ENCODE measurements at regions not wholly inside any gene's neighbourhood (a gene's known extent, or its start where the extent isn't known, plus 50 kb on each side); places are given as distances from the start of the nearest gene placed in this dataset.
"Not testable (repeated sequence)": the region's sequence is repeated elsewhere in the genome, so short reads cannot be mapped to it uniquely, and the experiment has no call there.

DNA sequence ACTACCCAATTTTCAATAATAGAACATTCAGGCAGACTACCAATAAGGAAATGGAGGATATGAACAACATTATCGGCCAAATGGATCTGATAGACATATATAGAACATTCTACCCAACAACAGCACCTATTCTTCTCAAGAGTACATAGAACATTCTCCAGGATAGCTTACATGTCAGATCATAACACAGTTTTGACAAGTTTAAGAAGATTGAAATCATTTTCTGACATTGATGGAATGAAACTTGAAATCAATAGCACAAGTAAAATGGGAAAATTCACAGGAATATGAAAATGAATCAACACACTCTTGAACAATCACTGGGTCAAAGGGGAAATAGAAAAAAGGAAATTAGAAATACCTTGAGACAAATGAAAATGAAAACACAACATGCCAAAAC lies 94.6 kb upstream of the MEGF10 start:
- Mint-ChIP-seq H3K9me3 (peaks cover 5% of the 10 kb centered on the region), H3K27ac (no peak overlapping the region), H3K36me3 (peaks cover 12% of the 10 kb centered on the region), H3K4me3 (no peak overlapping the region), H3K27me3 (peaks cover 28 to 50% of the 10 kb centered on the region in 2 donors), H3K4me1 (ENCODE audit: low read depth in 2 of 2) (no peaks in the 10 kb centered on the region)
- ATAC-seq (no peak), DNase-seq (ENCODE audit: low spot score) (no peak)

- not testable (repeated sequence) for DNase-seq (ENCODE audit: low spot score); H3K27ac Mint-ChIP-seq; ATAC-seq; H3K9me3 Mint-ChIP-seq; H3K4me3 Mint-ChIP-seq; H3K4me1 Mint-ChIP-seq (ENCODE audit: low read depth in 2 of 2)
- H3K36me3 Mint-ChIP-seq: peaks cover 12% of the 10 kb centered on the region
- H3K27me3 Mint-ChIP-seq: peaks cover 27 to 45% of the 10 kb centered on the region in 2 donors
Observed at GRCh38 chr5:127197402-127198167, 93.0 kb upstream of the MEGF10 start.

GRCh38 chr5:127202738-127203137 lies 87.9 kb upstream of the MEGF10 start:
- Mint-ChIP-seq H3K36me3 (peaks cover 12% of the 10 kb centered on the region), H3K27me3 (peaks cover 24 to 32% of the 10 kb centered on the region in 2 donors)
- H3K27ac Mint-ChIP-seq; ATAC-seq; DNase-seq (ENCODE audit: low spot score); H3K4me3 Mint-ChIP-seq; H3K9me3 Mint-ChIP-seq; H3K4me1 Mint-ChIP-seq (ENCODE audit: low read depth in 2 of 2): not testable (repeated sequence)

DNA sequence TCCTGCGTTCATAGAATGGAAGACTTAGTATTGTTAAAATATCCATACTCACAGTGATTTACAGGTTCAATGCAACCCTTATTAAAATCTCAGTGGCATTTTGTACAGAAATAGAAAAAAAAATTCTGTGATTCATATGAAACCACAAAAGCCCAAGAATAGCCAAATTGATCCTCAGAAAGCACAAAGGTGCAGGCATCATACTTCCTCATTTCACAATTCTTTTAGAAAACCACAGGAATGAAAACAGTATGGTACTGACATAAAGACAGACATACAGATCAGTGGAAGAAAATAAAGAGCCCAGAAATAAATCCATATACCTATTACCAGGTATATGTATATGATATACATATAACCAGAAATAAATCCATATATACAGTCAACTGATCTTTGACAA lies 86.8 kb upstream of the MEGF10 start:
- peaks cover 5% of the 10 kb centered on the region for H3K9me3 Mint-ChIP-seq
- H3K4me1 Mint-ChIP-seq (ENCODE audit: low read depth in 2 of 2): no peaks in the 10 kb centered on the region
- ATAC-seq (no peak), DNase-seq (ENCODE audit: low spot score) (no peak)
- H3K27me3 Mint-ChIP-seq: peaks cover 24 to 34% of the 10 kb centered on the region in 2 donors
- no peak overlapping the region for H3K27ac Mint-ChIP-seq
- no peak overlapping the region for H3K4me3 Mint-ChIP-seq
- peaks cover 8% of the 10 kb centered on the region for H3K36me3 Mint-ChIP-seq

DNA sequence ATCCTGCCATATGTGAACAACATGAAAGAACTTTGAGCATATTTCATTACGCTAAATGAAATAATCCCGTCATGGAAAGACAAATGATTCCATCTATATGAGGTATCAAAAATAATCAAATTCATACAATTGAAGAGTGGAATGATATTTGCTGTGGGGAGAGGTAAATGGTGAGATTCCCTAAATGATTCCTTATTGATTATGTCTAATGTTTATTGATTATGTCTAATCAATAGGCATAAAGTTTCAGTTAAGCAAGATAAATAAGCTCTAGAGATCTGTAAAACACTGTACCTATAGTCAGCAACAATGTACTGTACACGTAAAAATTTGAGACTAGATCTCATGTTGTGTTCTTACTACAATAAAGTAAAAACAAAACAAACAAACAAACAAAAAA lies 85.4 kb upstream of the MEGF10 start:
- no peaks in the 10 kb centered on the region for H3K9me3 Mint-ChIP-seq
- DNase-seq (ENCODE audit: low spot score) (no peak), ATAC-seq (no peak)
- H3K36me3 Mint-ChIP-seq: peaks cover under 1% of the 10 kb centered on the region
- no peak overlapping the region for H3K4me3 Mint-ChIP-seq
- H3K4me1 Mint-ChIP-seq (ENCODE audit: low read depth in 2 of 2): no peaks in the 10 kb centered on the region
- H3K27me3 Mint-ChIP-seq: peaks cover 17 to 29% of the 10 kb centered on the region in 2 donors
- no peak overlapping the region for H3K27ac Mint-ChIP-seq

DNA sequence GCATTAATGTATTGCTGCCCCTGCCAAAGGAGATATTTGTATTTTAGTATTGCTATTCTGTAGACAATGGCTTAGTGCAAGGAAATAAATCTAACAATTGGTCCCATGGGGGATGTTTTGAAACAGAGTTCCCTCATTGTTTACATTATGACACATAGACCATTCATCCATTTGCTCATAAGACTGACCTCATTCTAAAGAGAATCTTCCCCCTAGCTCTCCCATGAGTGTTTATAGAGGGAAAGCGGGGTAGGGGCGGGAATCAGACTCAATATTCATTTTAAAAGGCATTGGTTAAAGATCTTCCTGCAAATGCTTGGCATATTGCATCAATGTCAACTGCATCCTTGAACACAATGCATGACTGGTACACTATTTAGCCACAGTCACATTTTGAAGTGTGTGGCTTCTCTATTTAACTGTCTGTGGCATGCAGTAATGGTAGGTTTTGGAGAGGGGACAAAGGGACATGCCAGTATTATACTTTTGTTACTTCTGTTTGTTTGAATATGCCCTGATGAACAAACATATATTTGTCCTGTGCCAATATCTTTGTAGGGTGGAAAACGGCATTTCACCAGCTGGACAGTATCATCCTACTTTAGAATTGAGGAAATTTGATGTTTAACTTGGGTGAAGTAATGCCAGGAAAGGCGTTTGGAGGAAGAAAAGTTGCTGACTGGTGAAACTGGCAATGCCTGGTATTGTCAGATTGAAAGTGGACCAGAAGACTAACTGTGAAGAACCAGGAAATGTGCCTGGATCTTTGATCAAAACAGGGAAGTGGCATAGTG lies 84.1 kb upstream of the MEGF10 start:
- DNase-seq (ENCODE audit: low spot score): no peak
- H3K27ac Mint-ChIP-seq: no peak overlapping the region
- H3K36me3 Mint-ChIP-seq: no peaks in the 10 kb centered on the region
- peaks cover 12 to 26% of the 10 kb centered on the region in 2 donors for H3K27me3 Mint-ChIP-seq
- H3K9me3 Mint-ChIP-seq: no peaks in the 10 kb centered on the region
- ATAC-seq: no peak
- H3K4me1 Mint-ChIP-seq (ENCODE audit: low read depth in 2 of 2): no peaks in the 10 kb centered on the region
- H3K4me3 Mint-ChIP-seq: no peak overlapping the region

DNA sequence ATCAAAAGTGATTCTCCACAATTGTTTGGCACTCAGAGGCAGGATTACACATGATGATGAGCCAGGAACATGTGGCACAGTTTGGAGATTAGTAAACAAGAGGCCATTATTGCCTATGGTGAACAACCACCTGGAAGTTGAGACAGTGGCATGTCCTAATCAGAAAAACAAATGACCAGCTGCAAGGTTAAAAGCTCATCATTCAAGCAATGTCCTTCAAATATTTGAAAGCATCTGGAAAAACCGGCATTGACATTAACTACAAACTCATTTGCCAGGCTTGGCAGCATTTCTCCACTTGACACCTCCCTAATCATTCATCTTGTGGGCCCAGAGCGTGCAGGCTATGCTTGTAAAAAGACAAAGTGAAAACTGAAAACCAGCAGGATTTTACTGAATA lies 80.6 kb upstream of the MEGF10 start:
- H3K4me1 Mint-ChIP-seq (ENCODE audit: low read depth in 2 of 2): no peaks in the 10 kb centered on the region
- no peak overlapping the region for H3K4me3 Mint-ChIP-seq
- H3K36me3 Mint-ChIP-seq: no peaks in the 10 kb centered on the region
- no peaks in the 10 kb centered on the region for H3K9me3 Mint-ChIP-seq
- no peak overlapping the region for H3K27ac Mint-ChIP-seq
- ATAC-seq (no peak), DNase-seq (ENCODE audit: low spot score) (no peak)
- H3K27me3 Mint-ChIP-seq: peaks cover 15 to 26% of the 10 kb centered on the region in 2 donors

- Mint-ChIP-seq H3K4me3 (no peak overlapping the region), H3K27ac (no peak overlapping the region), H3K27me3 (peaks cover 16 to 21% of the 10 kb centered on the region in 2 donors), H3K9me3 (no peaks in the 10 kb centered on the region), H3K4me1 (ENCODE audit: low read depth in 2 of 2) (no peaks in the 10 kb centered on the region), H3K36me3 (no peaks in the 10 kb centered on the region)
- ATAC-seq (no peak), DNase-seq (ENCODE audit: low spot score) (no peak)
Observed at GRCh38 chr5:127213231-127213630, 77.4 kb upstream of the MEGF10 start.

DNA sequence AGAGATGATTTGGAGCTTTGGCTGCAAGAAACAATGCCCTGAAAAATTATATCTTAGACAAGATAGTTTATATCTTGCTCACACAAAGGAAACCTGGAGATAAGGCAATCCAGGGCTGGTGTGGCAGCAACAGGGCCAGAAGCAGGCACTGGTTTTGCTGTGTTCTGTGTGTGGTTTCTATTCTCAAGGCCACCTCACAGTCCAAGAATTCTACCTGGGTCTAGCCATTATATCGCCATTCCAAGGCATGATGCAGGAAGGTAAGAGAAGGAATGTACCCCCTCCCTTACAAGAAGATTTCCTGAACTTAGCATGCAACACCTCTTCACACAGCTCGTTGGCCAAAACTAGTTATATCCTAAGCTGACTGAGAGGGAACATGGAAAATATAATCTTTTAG lies 74.5 kb upstream of the MEGF10 start:
- Mint-ChIP-seq H3K4me3 (no peak overlapping the region), H3K27me3 (peaks cover 26% of the 10 kb centered on the region in 2 donors), H3K9me3 (no peaks in the 10 kb centered on the region), H3K36me3 (no peaks in the 10 kb centered on the region), H3K4me1 (ENCODE audit: low read depth in 2 of 2) (no peaks in the 10 kb centered on the region), H3K27ac (no peak overlapping the region)
- ATAC-seq (no peak), DNase-seq (ENCODE audit: low spot score) (no peak)

DNA sequence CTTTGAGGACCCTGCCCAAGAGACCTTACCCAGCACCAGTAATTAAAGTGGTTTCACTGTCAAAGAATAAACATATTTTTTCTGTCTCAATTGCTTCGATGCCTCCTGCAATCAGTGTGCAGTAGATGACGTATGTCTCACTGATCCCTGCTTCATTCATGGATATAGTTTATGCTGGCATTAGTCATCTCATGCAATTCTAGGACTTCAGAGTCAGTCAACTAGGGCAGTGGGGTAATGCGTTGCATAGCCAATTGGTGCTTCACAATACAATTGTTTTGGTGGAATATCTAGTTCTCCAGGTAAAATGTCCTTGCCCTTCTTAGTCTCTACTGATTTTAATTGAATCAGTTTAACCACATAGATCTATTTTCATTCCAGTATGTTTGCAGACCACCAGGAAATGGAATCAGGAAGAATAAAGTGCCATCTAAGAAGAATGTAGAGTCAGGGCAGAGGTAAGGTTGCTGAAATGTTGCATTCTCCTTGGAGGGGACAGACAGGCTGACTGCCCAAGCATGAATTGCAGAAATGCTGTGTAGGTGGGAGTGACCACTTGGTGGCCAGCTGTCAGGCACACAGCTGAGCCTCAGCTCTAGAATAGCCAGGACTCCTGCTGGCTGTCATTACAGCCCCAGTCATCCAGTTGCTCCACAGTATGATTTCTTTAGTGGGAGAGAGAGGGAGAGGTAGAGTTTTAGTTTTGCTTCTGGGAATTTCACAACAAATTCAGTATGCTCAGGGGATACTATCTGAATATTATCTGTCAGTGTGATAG lies 73.5 kb upstream of the MEGF10 start:
- Mint-ChIP-seq H3K27me3 (peaks cover 26% of the 10 kb centered on the region in 2 donors), H3K27ac (no peak overlapping the region), H3K36me3 (no peaks in the 10 kb centered on the region), H3K9me3 (no peaks in the 10 kb centered on the region), H3K4me1 (ENCODE audit: low read depth in 2 of 2) (no peaks in the 10 kb centered on the region), H3K4me3 (no peak overlapping the region)
- ATAC-seq: no peak
- DNase-seq (ENCODE audit: low spot score): no peak

DNA sequence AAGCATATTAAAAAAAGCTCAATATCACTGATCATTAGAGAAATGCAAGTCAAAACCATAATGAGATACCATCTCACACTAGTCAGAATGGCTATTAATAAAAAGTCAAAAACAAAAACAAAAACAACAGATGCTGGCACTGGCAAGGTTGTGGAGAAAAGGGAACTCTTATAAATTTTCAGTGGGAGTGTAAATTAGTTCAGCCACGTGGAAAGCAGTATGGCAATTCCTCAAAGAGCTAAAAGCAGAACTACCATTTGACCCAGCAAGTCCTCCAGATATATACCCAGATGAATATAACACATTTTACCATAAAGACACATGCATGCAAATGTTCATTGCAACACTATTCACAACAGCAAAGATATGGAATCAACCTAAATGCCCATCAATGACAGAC lies 68.7 kb upstream of the MEGF10 start:
- not testable (repeated sequence) for H3K4me3 Mint-ChIP-seq; DNase-seq (ENCODE audit: low spot score); H3K9me3 Mint-ChIP-seq; H3K27ac Mint-ChIP-seq; H3K36me3 Mint-ChIP-seq; ATAC-seq; H3K4me1 Mint-ChIP-seq (ENCODE audit: low read depth in 2 of 2)
- H3K27me3 Mint-ChIP-seq: peaks cover 18 to 22% of the 10 kb centered on the region in 2 donors

GRCh38 chr5:127222571-127223156 lies 67.9 kb upstream of the MEGF10 start:
- peaks cover 13 to 15% of the 10 kb centered on the region in 2 donors for H3K27me3 Mint-ChIP-seq
- H3K4me3 Mint-ChIP-seq; H3K4me1 Mint-ChIP-seq (ENCODE audit: low read depth in 2 of 2); H3K27ac Mint-ChIP-seq; H3K9me3 Mint-ChIP-seq; ATAC-seq; DNase-seq (ENCODE audit: low spot score); H3K36me3 Mint-ChIP-seq: not testable (repeated sequence)

DNA sequence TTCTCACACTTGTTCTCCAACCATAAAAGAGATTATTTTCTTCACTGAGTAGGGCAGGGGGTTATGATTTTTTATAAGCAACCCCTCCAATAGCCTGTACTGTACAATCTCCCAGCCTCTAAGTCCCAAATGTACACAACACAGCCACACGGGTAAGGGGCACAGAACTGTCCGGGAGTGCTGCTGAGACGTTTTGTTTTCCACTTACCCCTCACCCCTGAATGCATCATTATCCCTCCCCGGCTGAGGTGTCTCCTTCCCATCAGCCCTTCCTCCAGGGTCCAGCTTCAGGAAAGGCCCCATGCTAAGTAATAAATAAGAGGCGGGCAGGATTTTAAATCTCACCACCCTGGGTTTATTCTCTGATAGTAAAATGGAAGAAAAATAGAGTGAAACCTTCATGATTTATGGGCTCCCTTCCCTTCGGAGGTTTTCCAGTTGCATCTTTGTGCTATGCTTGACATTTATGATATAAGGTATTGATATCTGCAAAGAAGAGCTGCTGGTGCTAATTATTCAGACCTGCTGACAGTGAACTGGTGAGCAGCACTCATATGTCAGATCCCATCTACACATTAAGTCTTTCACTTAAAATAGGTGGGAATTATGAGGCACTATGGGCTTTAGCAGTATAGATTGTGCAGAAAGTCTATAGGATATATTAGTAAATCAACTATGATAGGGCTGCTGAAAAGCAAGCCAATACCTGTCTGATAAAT lies 67.2 kb upstream of the MEGF10 start:
- ATAC-seq (no peak), DNase-seq (ENCODE audit: low spot score) (no peak)
- Mint-ChIP-seq H3K27ac (no peak overlapping the region), H3K4me1 (ENCODE audit: low read depth in 2 of 2) (no peaks in the 10 kb centered on the region), H3K27me3 (peaks cover 10 to 11% of the 10 kb centered on the region in 2 donors), H3K9me3 (no peaks in the 10 kb centered on the region), H3K36me3 (no peaks in the 10 kb centered on the region), H3K4me3 (no peak overlapping the region)

Data from natural killer cell treated with Interleukin-12 subunit alpha and Interleukin-12 subunit beta and Interleukin-15 and Interleukin-18, amount 100 ng/mL, for 72 hours (primary cell).